Left hindlimb (tissue), 1 donor: ENCODE measurements at regions not wholly inside any gene's neighbourhood (a gene's known extent, or its start where the extent isn't known, plus 50 kb on each side); places are given as distances from the start of the nearest gene placed in this dataset.

Experiments used
- DNase-seq: peaks from one replicate; pipeline ENCODE4 v3.0.0-alpha.2; 2018

DNA sequence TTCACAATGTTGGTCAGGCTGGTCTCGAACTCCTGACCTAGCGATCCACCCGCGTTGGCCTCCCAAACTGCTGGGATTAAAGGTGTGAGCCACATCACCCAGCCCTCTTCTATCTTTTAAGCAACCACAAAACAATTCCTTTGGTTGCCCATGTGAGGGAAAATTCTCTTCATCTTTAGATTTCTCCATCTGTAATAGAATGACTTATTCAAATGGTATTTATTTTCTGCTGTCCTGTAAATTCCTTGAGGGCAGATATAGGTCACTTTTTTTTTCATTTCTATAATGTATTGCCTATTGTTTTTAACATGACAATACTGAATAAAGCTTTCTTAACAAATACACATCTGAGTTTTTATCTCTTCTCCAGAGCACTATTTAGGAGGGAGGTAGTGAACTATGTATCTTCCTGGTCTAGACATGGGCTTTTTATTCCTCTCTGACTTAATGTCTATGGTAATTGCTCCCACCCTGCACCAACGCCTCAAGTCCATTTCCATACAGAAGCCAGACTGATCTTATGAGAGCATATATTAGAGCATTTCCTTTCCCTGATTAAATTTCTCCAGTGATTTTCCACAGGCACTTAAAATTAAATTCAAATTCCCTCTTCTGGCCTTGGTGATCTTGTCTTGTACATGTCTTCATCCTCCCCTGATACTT lies 595.6 kb downstream of the CAAP1 start:
- no peak for DNase-seq

DNA sequence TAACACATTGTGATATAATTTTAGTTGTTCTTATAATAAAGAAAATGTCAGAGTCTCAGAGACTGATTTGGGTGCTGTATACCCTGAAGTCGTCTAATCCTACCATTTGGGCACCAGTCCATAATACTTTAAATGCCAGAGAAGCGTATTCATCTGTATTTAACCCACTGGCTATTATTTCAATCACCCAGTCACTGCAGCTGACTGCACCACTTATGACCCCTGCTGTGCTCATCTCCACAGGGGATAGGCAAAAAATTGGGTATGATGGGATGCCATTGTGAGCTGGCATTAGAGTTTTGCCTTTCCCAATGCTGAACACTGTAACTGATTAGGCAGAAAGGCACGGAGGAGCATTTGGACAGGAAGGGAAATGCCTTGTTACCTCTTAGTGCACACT lies 599.7 kb downstream of the CAAP1 start:
- no peak for DNase-seq

DNA sequence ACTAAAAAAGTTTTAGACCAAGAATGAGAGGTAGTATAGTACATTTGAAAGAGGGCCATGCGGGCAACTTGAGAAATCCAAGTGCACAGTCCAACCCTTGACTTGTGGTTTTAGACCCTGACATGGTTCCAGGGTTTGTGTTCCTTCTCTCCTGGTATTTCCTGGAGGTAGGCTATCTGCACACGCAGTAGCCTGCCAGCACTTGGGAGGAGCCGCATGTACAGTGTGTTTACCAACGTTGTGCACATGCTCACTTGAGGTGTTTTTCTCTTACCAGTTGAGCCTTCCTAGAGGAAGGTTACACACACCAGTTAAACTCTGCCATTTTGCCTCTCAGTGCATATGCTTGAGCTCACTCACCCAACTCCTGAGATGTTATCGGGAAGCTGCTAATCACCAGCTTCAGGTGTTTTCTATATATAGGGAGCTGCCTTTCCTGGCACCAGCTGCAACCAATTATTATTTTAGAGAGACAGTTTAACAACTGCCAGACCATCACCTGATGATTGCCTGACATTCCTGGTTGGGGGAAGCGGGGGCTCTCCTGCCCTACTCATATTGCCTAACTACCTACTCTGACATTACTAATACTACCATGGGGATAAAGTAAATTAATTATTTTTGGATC lies 593.4 kb upstream of the TUSC1 start:
- no peak for DNase-seq

DNA sequence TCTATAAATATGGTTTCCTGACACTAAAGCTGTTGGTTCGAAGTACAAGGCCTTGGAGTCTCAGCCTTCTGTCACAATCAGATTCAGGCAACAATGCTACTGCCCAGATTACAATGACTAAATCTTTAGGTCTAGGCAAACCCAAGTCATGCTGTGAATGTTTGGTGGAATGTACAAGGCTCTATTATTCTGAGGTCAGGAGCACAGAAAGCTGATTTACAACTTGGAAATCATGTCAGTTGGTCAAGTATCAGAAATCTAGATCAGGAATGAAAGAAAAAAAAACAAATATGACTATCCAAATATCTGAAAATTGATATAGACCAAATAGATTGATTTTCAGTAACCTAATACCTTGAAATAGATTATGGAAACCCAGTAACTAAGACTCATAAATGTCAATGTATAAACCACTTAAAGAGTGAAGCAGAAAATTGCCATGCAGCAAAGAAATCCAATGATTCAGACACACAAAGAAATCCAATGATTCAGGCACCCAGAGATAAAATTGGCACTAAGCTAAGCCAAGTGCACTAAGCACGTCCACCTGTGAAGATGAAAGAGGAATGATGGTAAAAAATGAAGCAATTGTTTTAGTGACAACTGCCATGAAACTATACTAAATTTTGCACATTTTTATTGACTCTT lies 588.0 kb upstream of the TUSC1 start:
- no peak for DNase-seq

DNA sequence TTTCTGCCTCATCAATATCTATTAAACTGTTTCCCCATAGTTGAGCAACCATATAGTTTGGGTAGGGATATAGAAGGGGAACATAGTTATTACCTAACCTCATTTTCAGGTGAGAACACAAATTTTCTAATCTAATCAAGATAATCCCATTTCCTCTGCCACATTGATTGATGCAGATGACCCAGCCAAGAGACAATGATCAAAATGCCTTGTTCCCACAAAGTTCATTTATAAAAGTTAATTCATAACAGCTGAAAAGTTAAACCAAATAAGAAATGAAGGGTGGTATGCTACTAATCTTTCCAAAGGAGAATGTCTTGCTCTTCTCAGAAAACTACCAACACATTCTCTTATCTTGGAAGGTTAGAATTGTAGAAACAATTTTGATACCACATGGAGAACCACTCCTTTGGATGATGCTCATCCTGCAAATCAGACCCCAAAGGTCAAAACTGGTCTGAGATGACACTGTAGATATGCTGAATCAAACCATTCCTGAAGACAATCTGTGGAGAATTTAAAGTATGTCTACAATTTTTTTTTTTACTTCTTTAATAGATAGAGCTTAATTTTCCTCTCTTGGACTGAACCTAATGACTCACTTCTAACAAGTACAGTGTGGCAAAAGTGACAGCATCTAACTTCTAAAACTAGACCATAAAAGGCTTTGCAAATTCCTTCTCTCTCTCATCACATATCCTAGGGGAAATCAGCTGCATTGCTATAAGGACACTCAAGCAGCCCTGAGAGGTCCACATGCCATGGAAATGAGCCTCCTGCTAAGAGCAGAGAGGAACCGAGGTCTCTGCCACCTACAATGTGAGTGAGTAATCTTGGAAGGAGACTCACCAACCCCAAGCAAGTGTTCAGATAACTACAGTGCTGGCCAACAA lies 586.7 kb upstream of the TUSC1 start:
- DNase-seq: no peak

DNA sequence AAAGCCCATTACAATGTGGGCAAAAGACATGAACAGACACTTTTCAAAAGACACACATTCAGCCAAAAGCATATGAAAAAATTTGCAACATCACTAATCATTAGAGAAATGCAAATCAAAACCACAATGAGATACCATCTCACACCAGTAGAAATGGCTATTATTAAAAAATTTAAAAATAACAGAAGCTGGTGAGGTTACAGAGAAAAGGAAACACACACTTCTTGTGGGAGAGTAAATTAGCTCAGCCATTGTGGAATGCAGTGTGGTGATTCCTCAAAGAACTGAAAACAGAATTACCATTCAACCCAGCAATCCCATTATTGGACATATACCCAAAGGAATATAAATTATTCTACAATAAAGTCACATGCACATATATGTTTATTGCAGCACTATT lies 585.2 kb upstream of the TUSC1 start:
- DNase-seq: no peak

DNA sequence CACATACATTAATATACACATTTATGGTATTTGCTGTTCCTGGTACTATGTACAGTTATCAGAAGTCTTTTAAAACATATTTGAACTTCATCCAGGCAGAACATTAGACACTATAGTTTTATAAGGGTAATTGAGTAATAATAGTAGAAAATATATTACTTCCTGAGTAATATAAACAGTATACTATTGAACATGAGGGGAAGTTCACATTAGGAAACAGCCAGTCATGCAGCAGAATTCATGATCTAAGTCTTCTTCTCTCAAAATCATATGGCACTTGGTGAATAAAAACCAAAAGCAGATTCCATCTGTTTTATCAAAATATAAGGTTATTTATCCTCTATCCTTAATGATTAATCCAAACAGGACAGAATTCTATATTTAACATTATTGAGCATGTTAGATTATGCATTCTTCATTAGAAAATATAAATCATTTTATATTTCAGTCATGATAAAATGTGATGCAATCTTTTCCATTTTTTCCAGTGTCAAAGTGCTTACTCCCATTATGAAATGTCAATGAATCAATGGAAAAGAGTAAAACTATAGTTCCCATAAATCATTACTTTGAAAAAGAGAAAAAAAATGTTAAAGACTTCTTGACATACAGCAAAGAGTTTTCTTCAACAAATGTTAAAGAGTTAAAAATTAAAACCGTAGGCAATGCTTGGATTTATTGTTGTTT lies 584.3 kb upstream of the TUSC1 start:
- no peak for DNase-seq

DNA sequence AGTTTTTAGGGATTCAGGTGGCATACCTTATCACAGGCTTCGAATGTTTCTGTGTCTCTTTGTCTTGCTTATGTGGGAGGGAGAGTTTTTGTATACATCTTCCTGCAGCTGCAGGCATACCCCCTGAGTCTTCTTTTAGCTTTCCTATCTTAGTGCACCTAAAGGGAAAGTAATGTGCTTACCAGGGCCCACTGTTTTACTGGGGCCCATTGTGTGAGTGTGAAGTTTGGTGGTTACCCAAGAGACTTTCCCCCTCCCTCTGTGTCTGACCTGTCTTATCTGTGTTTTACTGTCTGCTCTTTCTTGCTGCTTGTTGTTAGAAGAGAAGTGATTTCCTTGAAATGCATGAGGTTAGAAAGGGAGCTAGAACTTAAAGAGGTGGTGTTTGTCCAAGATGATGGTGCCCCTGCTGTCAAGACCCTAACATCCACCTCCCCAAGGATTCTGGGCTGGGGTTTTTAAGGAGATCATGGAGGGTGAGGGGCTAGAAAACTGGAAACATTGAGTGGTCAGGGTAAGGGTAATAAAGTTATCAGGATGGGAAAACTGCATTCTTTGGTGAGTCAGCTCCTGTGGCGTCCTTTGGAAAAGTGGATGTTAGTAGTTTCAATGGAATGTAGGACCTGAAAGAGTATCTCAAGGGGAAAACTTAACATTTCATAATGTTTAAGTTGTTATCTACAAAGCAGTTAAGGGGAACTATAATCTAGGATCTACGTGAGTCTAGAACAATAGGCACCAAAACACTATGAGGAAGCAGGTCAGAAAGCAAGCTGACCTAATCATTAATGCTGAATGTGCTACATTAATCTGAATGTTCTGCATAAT lies 583.5 kb upstream of the TUSC1 start:
- DNase-seq: no peak

DNA sequence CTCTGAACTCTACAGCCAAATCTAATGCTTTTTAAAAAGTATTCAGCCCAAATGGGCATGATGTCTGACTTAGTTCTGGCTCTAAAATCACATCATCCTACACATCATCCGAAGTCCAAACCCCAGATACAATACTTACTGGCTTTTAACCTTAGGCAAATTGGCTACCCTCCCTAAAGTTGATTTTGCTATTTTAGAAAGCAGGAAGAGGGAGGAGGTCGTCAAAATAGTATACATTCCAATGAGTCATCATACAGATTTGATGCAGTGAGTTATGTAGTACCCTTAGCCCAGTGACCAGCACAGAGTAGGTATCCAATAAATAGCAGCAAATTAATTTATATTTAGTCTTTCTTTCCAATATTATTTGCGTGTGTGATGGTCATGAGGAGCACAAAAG lies 582.0 kb upstream of the TUSC1 start:
- DNase-seq: no peak

DNA sequence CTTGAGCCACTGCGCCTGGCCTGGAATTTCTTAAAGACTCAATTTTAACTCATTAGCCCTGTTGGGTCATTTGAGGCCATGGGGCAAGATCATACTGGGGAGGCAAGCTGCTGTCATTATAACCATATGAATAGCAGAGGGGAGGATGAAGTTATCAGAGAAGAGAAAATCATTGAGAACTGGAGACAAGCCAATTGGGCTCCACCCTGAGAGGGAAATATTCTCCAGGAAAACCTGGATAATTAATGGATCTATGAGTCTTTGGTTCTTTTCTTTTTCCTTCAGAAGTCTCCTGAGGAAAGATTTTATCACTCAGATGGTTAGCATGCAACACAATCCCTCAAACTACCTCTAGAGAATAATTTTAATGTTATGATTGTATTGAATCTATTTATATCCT lies 569.6 kb upstream of the TUSC1 start:
- DNase-seq: no peak

DNA sequence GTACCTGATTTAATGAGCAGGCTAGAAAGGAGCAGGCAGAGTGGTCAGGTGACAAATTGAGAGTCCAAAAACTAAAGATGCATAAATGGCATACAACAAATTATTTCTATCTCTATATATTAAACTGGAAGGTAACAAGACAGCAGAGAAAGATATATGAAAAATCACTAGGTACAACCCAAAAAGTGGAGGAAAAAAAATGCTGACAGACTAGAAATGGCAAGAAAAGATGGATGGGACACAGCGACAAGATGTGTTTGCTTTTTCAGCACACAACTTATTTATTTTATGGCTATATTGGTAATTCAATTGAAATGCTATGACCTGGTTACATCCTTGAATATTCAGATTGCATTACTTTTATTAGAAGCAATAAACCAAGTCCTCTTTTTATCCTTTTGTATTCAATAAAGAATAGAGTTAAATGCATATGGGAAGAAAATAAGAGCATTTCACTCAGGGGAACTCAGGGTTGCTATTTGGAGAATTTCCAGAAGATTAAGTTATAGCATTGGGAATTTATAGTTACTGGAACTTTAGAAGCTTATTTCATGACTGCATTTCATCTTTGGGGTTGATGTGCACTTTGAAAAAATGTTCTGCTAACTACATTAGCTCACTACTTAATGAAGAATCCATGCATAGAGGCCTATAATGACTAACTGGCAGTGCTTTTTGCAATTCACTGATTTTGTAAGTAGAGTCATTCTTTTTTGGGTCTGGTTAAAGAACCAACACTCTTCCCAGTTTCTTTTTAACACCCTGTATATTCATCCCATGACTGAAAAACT lies 566.6 kb upstream of the TUSC1 start:
- no peak for DNase-seq

DNA sequence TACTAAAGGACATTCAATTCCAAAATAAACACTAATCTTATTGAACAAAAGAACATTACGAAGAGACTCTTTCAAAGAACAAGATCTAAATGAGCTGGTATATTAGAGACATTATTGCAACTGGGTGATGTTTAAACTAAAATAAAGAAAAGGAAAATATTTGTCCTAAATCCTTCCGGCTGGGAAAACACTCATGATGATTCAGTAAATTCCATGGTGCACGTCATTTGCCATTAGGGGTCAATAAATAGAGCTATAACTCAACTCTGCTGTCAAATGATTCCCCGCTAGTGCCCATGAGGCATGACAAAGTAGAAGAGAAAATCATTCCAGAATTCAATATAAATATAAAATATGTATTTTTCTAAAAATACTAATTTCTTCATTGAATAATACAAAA lies 565.5 kb upstream of the TUSC1 start:
- DNase-seq: no peak

DNA sequence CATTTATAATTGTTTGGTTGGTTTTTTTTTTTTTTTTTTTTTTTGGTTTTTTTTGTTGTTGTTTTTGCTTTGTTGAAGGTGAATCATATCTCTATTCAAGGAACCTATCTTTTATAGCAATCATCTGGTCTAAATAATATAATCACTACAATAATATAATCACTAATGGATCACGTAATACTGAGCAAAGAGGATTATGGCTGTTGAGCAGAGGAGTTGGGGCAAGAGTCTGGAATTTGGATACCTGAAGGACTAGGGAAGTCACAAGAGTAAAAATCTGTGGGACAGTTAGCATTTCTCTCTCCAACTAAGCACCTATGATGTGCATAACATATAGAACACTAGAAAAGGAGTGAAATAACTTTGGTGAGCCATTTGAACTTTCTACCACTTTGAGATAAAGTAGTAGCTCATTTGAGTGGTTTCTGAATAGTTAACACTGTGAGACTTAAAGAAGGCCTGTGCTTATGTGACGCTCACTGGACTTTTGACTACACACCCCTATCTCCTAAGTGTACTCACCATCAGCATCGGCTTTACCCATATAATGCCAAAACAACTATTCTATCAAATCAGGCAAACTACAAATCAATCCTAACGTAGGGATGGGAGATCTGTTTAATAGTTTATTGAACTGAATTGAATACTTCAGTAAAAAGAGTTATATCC lies 564.9 kb upstream of the TUSC1 start:
- no peak for DNase-seq

DNA sequence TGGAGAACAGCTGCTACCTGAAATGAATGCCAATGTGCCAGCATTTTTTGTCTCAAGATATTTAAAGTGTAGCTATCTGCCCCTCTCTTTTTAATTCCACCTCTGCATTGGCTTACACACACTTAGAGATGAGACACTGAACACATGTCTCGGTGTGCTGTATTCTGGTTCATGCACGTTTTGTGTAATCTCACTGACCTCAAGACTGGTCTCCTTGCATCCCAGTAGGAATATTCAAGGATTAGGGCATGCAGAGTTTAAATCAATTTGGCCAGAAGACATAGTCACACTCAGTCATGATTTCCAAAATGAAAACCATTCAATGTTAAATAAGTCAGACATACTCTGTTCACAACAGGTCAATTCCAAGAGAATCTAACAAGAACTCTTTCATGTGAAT lies 561.8 kb upstream of the TUSC1 start:
- no peak for DNase-seq

DNA sequence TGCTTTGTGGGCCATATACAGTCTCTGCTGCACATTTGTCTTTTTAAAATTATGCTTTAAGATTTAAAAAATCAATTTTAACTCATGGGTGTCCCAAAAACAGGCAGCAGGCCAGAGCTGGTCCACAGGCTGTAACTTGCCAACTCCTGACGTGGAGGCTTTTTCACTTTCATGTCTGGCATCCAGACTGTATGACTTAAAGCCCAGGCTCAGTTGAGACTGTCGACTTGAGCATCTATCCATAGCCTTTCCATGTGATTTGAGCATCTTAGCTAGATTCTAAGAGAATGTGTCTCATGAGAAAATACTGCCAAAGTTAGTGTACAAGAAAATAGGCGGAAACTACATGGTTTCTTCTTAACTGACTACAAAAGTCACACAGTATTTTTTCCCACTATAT lies 559.0 kb upstream of the TUSC1 start:
- DNase-seq: no peak

DNA sequence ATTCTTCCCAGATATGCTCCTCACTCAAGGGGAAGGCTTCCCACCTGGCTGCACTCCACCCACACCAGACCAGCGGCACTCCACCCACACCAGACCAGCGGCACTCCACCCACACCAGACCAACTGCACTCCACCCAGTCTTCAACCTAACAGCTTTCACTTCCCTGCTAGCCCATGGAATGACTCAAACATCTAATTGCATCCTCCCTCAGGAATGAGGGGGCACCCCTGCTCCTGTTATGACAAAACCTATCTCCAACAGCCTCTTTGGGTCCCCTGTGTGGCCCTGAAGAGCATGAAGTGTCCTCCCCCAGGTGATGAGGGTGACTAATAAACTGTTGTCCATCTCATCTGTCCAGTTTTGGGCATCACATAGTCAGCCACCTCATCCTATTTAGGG lies 556.6 kb upstream of the TUSC1 start:
- no peak for DNase-seq

DNA sequence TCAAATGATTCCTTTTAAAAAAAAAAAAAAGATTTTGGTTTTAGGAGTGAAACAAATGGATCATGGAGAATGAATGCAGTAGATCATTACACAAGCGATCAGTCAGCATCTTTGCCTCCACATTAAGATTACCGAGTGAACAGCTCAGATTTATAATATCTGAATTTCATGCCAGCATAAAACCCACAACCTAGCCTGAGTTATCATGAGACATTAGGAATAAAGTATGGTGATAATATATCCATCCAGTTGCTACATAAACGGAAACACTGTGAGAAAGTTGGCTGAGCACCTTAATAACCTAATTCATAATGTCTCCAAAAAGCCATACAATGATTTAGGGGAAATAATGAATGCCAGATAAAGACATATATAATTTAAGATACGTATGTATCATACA lies 553.1 kb upstream of the TUSC1 start:
- DNase-seq: no peak

DNA sequence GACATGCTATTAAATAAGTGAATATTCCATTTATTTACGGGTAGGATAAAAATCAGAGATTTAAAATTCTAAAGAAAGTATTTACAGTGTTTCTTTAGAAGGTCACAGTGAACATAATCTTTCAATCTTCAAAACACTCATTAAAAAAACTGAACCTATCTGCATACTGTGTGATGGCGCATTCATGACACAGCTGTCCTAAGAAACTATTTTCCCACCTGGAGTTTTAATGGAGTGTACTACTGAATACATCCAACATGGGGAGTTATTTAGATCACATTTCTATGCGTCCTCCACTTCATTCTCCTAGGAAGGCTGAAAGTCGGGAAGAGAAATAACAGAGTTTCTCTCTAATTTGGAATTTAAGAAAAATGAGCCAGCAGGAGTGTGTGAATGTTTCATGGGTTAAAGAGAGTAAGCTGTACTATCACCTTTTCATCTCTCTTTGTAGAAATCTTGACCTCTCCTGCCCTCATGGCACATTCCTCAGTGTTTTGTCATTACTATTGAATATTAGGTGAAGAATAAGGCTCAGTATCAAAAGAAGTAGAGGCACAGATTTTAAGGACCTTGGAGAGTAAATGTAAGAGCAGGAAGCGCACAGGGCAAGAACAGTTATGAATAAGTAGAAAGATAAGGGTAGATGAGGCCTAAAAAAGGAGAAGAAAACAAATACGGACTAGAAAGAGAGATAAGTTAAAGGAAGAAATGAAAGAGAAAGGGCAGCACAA lies 551.2 kb upstream of the TUSC1 start:
- DNase-seq: no peak

DNA sequence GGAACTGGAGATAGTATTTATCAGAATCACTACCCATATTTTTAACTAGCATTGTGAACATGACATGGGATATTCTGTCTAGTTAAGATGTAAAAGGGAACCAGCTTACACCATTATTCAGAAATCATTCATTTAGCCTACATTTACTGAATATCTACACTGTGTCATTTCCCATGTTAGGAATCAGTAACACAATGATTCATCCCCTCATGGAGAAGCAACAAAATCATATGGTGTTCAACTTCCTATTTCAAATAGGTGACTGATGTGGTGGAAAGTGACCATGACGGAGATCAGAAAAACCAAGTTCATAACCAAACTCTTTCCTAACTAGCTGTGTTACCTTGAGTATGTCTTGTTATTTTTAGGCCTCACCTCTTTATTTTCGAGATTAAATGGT lies 550.0 kb upstream of the TUSC1 start:
- no peak for DNase-seq

DNA sequence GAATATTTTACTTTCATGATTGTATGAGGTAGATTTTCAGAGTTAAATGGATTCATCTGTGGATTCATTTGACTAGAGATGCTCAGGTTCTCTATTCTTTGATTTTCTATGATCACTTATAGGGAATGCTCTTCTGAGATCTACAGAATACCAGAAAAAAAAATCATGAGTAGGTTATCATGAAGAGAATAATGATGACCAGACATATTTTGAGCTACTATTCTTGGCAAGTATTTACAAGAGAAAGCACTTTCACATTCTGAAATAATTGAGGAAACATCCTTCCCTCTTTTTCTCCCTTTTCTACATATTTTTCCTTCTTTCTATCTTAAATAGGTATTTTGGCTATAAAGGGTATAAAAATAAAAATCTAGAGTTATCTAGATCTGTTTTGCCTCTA lies 543.0 kb upstream of the TUSC1 start:
- no peak for DNase-seq
